ENCODE measurements at regions not wholly inside any gene's neighbourhood (a gene's known extent, or its start where the extent isn't known, plus 50 kb on each side); places are given as distances from the start of the nearest gene placed in this dataset.

DNA sequence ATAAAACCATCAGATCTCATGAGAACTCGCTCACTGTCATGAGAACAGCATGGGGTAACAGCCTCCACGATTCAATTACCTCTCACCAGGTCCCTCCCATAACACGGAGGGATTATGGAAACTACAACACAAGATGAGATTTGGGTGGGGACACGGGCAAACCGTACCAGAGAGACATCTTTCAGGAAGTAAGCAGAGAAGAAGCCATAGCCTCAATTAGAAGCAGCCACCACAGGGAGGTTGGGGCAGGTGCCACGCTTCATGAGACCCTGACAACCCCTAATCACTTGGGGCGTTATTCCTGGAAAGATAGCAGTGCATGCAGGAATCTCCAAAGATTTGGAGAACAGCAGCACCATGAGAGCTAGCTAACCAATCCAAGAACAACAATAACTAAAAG lies 52.9 kb upstream of the SIRPG start:
- ChIA-PET RAD21 (ENCODE audit: unreplicated experiment) (no interaction called here), POLR2A (no interaction called here)

More for the DNA sequence above, 52.9 kb upstream of the SIRPG start:
- CTCF ChIA-PET, result interaction anchor here (1.0 kb wide), 1 partner anchor 48 kb away, joined by 3 read pairs; no protein-coding TSS in a partner anchor
- Histone ChIP-seq H3K36me3 (ENCODE audit: control insufficient read depth in 2 of 2, insufficient read depth in 2 of 2, low read length in 1 of 2) (no peaks in the 10 kb centered on the region), H3K27me3 (replicated peaks in 1 of 2; ENCODE audit: control insufficient read depth in 2 of 2, insufficient read depth in 2 of 2, low read length in 1 of 2) (no peaks in the 10 kb centered on the region), H3K4me3 (no peak overlapping the region), H3K79me2 (ENCODE audit: control insufficient read depth, insufficient read depth, low read length) (no peaks in the 10 kb centered on the region), H4K20me1 (ENCODE audit: control insufficient read depth, insufficient read depth) (no peaks in the 10 kb centered on the region), H3K4me1 (ENCODE audit: control insufficient read depth, insufficient read depth, low read length) (peaks cover 3% of the 10 kb centered on the region), H3K4me2 (ENCODE audit: control insufficient read depth, insufficient read depth) (no peak overlapping the region), H3K9me3 (replicated peaks; ENCODE audit: control insufficient read depth, insufficient read depth, low read length) (no peaks in the 10 kb centered on the region; the same call in 2 of the 3 replicates), H3K9ac (ENCODE audit: control insufficient read depth, insufficient read depth, low read length) (no peak overlapping the region), H3K27ac (ENCODE audit: control insufficient read depth, insufficient read depth) (no peak overlapping the region), H2AFZ (ENCODE audit: control insufficient read depth, low read depth, low read length) (no peak overlapping the region)
- BruUV-seq (replicated peaks), result no TSS peak
- no peak for ATAC-seq
- SMC1A ChIA-PET (ENCODE audit: uncharacterized antibody, unreplicated experiment), result no interaction called here
- in situ Hi-C loops (cut with MboI) (no loop called here), intact Hi-C loops (cut with micrococcal nuclease; ENCODE audit: unreplicated experiment) (no loop called here)
- FAIRE-seq, result no peak
- WGBS (ENCODE audit: insufficient coverage, insufficient replicate concordance, low lambda C conversion rate, missing lambda C conversion rate), result under 1% methylated on average over 7 of the region's 7 CpGs
- DNase-seq (ENCODE audit: low read depth, low spot score), result no peak
- no peak for TF ChIP-seq HDAC6 (IDR thresholded peaks at IDR 0.05; ENCODE audit: unreplicated experiment)
- TF ChIP-seq CHD4 (IDR thresholded peaks at IDR 0.05), result no peak
- TF ChIP-seq, protein P1, sequence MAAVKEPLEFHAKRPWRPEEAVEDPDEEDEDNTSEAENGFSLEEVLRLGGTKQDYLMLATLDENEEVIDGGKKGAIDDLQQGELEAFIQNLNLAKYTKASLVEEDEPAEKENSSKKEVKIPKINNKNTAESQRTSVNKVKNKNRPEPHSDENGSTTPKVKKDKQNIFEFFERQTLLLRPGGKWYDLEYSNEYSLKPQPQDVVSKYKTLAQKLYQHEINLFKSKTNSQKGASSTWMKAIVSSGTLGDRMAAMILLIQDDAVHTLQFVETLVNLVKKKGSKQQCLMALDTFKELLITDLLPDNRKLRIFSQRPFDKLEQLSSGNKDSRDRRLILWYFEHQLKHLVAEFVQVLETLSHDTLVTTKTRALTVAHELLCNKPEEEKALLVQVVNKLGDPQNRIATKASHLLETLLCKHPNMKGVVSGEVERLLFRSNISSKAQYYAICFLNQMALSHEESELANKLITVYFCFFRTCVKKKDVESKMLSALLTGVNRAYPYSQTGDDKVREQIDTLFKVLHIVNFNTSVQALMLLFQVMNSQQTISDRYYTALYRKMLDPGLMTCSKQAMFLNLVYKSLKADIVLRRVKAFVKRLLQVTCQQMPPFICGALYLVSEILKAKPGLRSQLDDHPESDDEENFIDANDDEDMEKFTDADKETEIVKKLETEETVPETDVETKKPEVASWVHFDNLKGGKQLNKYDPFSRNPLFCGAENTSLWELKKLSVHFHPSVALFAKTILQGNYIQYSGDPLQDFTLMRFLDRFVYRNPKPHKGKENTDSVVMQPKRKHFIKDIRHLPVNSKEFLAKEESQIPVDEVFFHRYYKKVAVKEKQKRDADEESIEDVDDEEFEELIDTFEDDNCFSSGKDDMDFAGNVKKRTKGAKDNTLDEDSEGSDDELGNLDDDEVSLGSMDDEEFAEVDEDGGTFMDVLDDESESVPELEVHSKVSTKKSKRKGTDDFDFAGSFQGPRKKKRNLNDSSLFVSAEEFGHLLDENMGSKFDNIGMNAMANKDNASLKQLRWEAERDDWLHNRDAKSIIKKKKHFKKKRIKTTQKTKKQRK (IDR thresholded peaks at IDR 0.05; ENCODE audit: low read depth, low read length), result no peak
- TF ChIP-seq, protein P2, sequence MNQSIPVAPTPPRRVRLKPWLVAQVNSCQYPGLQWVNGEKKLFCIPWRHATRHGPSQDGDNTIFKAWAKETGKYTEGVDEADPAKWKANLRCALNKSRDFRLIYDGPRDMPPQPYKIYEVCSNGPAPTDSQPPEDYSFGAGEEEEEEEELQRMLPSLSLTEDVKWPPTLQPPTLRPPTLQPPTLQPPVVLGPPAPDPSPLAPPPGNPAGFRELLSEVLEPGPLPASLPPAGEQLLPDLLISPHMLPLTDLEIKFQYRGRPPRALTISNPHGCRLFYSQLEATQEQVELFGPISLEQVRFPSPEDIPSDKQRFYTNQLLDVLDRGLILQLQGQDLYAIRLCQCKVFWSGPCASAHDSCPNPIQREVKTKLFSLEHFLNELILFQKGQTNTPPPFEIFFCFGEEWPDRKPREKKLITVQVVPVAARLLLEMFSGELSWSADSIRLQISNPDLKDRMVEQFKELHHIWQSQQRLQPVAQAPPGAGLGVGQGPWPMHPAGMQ (IDR thresholded peaks at IDR 0.05; ENCODE audit: borderline replicate concordance), result no peak
- no peak for TF ChIP-seq NR2C1 (IDR thresholded peaks at IDR 0.05)
- no peak for TF ChIP-seq JUND (IDR thresholded peaks at IDR 0.05; ENCODE audit: low read depth, low read length)
- no peak for TF ChIP-seq FOXM1 (IDR thresholded peaks at IDR 0.05; ENCODE audit: low read depth, low read length)
- no peak for TF ChIP-seq PAX5 (IDR thresholded peaks at IDR 0.05; ENCODE audit: borderline replicate concordance, low read depth, low read length)
- TF ChIP-seq NBN (IDR thresholded peaks at IDR 0.05), result no peak
- TF ChIP-seq CEBPB (IDR thresholded peaks at IDR 0.05; ENCODE audit: borderline replicate concordance in 1 of 2, low read depth in 2 of 2, low read length in 2 of 2), result no peak
- no peak for TF ChIP-seq SPI1 (IDR thresholded peaks at IDR 0.05; ENCODE audit: borderline replicate concordance, insufficient read depth, low read depth, low read length)
- TF ChIP-seq RUNX3 (IDR thresholded peaks at IDR 0.05; ENCODE audit: low read length), result no peak

Measured in GM12878 (cell line).